RWPE2 (cell line): ENCODE measurements at regions not wholly inside any gene's neighbourhood (a gene's known extent, or its start where the extent isn't known, plus 50 kb on each side); places are given as distances from the start of the nearest gene placed in this dataset.

ENCODE experiments used
- ATAC-seq: fragments of 200-7000 bp; cut with Tn5 transposase; 3 replicates; pipeline ENCODE4 v1.9.1; 2021; ENCODE audit warnings: low read depth
- DNase-seq: peaks from one replicate; pipeline ENCODE4 v3.0.0-alpha.2; 2020; ENCODE audit warnings: low spot score
- H3K27ac ChIP-seq: fragments of 450-650 bp; 2 replicates; pipeline ENCODE4 v1.5.1; 2017; ENCODE audit warnings: mild to moderate bottlenecking; ENCODE audit not compliant: poor library complexity, severe bottlenecking
- H3K27me3 ChIP-seq: fragments of 250-450 bp; sonication (Bioruptor Pico); 2 replicates; pipeline ENCODE4 v1.5.1; 2021; ENCODE audit warnings: mild to moderate bottlenecking, moderate library complexity; ENCODE audit not compliant: insufficient read depth, poor library complexity, severe bottlenecking
- H3K36me3 ChIP-seq: fragments of 250-450 bp; sonication (Bioruptor Pico); 2 replicates; pipeline ENCODE4 v1.5.1; 2020; ENCODE audit warnings: low read depth, mild to moderate bottlenecking, moderate library complexity
- H3K4me1 ChIP-seq: fragments of 250-450 bp; sonication (Bioruptor Pico); 2 replicates; pipeline ENCODE4 v1.5.1; 2021; ENCODE audit warnings: mild to moderate bottlenecking, moderate library complexity; ENCODE audit not compliant: insufficient read depth, poor library complexity, severe bottlenecking
- H3K4me3 ChIP-seq: fragments of 250-450 bp; sonication (Bioruptor Pico); 2 replicates; pipeline ENCODE4 v1.5.1; 2021; ENCODE audit warnings: mild to moderate bottlenecking, moderate library complexity; ENCODE audit not compliant: severe bottlenecking
- H3K9me3 ChIP-seq: fragments of 250-450 bp; sonication (Bioruptor Pico); 2 replicates; pipeline ENCODE4 v1.5.1; 2021; ENCODE audit warnings: mild to moderate bottlenecking, moderate library complexity; ENCODE audit not compliant: severe bottlenecking
- TF ChIP-seq, protein P1 (sequence below): fragments of 450-650 bp; IDR thresholded peaks from one replicate; pipeline ENCODE4 v1.5.1; 2017; ENCODE audit warnings: mild to moderate bottlenecking, moderate library complexity; ENCODE audit not compliant: poor library complexity, severe bottlenecking

DNA sequence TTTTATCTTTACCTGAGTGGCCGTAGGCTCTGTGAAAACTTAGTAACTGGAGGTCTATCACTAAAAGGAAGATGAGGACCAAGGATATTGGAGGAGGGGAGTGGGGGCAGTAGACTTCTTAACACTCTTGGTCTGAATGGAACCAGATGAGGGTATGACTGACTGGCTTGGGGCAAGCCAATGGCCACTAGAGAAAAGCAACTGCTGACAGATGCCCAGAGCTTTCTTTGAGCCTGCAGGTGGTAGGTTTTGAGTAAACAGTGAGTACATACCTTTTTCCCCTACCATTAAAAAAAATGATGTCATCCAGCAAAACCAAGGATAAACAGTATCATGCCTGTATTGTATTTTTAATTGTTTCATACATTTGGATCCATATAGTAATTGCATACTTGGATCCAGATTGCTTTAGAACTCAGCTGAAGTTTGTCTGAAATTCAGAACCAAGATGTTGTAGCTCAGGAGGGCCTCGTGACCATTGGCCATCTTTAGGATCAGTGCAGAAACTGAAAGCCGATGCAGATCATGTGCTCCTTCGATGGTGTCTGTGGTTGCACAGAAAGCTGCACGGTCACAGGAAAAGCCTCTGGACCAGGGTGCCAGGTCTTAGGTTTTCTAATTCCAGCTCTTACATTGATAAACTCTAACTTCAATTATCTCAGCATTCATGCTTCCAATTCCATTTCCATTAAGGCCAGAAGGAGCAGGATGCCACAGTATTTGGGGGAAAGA lies 131.0 kb downstream of the PDGFRA start:
- Histone ChIP-seq H3K27me3 (no peaks in the 10 kb centered on the region), H3K4me1 (no peaks in the 10 kb centered on the region), H3K27ac (no peak overlapping the region), H3K4me3 (no peak overlapping the region), H3K36me3 (no peaks in the 10 kb centered on the region), H3K9me3 (no peaks in the 10 kb centered on the region)
- DNase-seq (no peak), ATAC-seq (no peak)
- TF ChIP-seq, protein P1, sequence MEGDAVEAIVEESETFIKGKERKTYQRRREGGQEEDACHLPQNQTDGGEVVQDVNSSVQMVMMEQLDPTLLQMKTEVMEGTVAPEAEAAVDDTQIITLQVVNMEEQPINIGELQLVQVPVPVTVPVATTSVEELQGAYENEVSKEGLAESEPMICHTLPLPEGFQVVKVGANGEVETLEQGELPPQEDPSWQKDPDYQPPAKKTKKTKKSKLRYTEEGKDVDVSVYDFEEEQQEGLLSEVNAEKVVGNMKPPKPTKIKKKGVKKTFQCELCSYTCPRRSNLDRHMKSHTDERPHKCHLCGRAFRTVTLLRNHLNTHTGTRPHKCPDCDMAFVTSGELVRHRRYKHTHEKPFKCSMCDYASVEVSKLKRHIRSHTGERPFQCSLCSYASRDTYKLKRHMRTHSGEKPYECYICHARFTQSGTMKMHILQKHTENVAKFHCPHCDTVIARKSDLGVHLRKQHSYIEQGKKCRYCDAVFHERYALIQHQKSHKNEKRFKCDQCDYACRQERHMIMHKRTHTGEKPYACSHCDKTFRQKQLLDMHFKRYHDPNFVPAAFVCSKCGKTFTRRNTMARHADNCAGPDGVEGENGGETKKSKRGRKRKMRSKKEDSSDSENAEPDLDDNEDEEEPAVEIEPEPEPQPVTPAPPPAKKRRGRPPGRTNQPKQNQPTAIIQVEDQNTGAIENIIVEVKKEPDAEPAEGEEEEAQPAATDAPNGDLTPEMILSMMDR, result no peak

DNA sequence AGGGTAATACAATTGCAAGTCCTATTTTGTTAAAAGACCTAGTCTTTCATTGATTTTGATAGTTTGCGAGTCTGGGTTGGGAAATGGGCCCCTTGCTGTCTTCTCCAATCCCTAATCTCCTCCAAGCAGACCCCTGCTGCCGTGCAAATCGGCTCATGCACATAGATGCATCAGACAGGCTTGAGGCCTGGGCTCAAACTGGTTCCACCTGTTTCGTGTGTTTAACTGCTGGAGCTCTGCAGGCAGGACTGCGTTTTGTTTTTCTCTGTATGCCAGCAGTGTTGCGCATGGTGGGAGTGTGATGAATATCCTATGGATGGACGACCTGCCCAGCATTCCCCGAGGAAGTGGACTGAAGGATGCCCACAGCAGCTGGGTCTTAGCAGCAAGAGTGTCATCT lies 133.9 kb downstream of the PDGFRA start:
- DNase-seq, result no peak
- TF ChIP-seq, protein P1, result no peak
- ATAC-seq, result no peak
- Histone ChIP-seq H3K27me3 (peaks cover 2% of the 10 kb centered on the region), H3K9me3 (no peaks in the 10 kb centered on the region), H3K4me1 (no peaks in the 10 kb centered on the region), H3K27ac (no peak overlapping the region), H3K36me3 (no peaks in the 10 kb centered on the region), H3K4me3 (no peak overlapping the region)

DNA sequence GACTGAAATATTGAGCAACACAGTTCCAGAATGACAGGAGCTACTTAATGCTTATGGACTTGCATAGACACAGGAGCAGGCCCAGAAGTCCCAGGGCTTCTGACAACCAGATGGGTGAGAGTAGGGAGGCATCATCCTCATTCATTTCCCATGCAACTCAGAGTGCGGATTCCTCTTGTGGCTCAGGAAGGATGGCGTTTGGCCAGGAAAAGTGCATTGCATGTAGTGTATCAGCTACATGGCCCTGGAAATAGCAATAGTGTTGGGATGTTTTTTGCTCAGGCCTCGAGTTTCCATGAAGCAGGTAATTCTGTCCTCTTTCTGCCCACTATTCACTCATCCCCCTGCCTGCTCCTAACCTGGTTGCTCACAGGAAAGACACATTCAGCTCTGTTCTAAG lies 136.6 kb downstream of the PDGFRA start:
- no peak overlapping the region for H3K27ac ChIP-seq
- DNase-seq (no peak), ATAC-seq (no peak)
- H3K36me3 ChIP-seq, result no peaks in the 10 kb centered on the region
- H3K4me3 ChIP-seq, result no peak overlapping the region
- no peaks in the 10 kb centered on the region for H3K9me3 ChIP-seq
- TF ChIP-seq, protein P1, result no peak
- H3K27me3 ChIP-seq, result peaks cover 2% of the 10 kb centered on the region
- H3K4me1 ChIP-seq, result no peaks in the 10 kb centered on the region

DNA sequence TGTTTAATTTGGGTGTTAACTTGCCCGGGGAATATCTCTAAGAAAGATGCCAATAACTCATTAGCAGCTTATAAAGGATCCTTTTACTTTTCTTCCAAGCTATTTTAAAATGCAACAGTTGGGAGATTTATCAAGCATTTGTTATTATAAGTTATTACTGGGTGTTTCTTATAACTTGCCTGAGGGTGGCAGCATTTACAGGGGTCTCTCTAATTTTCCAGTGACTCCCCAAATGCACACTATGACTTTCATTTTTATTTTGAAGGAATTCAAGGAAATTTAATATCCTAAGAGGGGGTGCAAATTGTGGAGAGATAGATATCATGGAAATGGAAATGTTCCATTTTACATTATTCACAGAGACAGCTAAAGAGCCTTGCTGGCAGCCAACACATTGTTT lies 138.0 kb downstream of the PDGFRA start:
- TF ChIP-seq, protein P1, result peak; percentile 14
- Histone ChIP-seq H3K4me3 (no peak overlapping the region), H3K27ac (no peak overlapping the region), H3K4me1 (no peaks in the 10 kb centered on the region), H3K36me3 (no peaks in the 10 kb centered on the region), H3K9me3 (no peaks in the 10 kb centered on the region), H3K27me3 (peaks cover 2% of the 10 kb centered on the region)
- ATAC-seq (no peak), DNase-seq (no peak)
